Heart left ventricle (tissue), 16 donors: ENCODE measurements at regions not wholly inside any gene's neighbourhood (a gene's known extent, or its start where the extent isn't known, plus 50 kb on each side); places are given as distances from the start of the nearest gene placed in this dataset.
"Not testable (repeated sequence)": the region's sequence is repeated elsewhere in the genome, so short reads cannot be mapped to it uniquely, and the experiment has no call there.

ENCODE experiments used
- ATAC-seq, 4 donors: fragments of 200-7000 bp; cut with Tn5 transposase; one replicate each; pipeline ENCODE4 v1.9.1; 2020 to 2022; ENCODE audit warnings: moderate library complexity in 4 of 4, mild to moderate bottlenecking in 3 of 4, moderate number of reproducible peaks in 1 of 4
- DNase-seq, 5 donors: peaks; one replicate each; pipeline ENCODE4 v3.0.0-alpha.2; 2020
- H3K27ac ChIP-seq, 12 donors: fragments of 200-600 bp; sonication (generic) in 4 of 12; one replicate each; pipeline versions ENCODE4 v1.5.0 to v1.8.0; 2016 to 2022; ENCODE audit warnings: mild to moderate bottlenecking in 2 of 12
- H3K27me3 ChIP-seq, 9 donors: fragments of 200-600 bp; sonication (generic) in 2 of 9; one replicate each; pipeline versions ENCODE4 v1.5.1 to v1.8.0; 2016 to 2022; ENCODE audit warnings: mild to moderate bottlenecking in 3 of 9
- H3K36me3 ChIP-seq, 9 donors: fragments of 200-600 bp; sonication (generic) in 2 of 9; one replicate each; pipeline versions ENCODE4 v1.5.0 to v1.8.0; 2018 to 2022; ENCODE audit warnings: mild to moderate bottlenecking in 2 of 9
- H3K4me1 ChIP-seq, 12 donors: fragments of 200-600 bp; sonication (generic) in 4 of 12; one replicate each; pipeline versions ENCODE4 v1.5.0 to v1.8.0; 2016 to 2022; ENCODE audit warnings: mild to moderate bottlenecking in 3 of 12
- H3K4me3 ChIP-seq, 12 donors: fragments of 200-600 bp; sonication (generic) in 4 of 12; one replicate each; pipeline versions ENCODE4 v1.5.0 to v1.8.0; 2017 to 2022; ENCODE audit warnings: mild to moderate bottlenecking in 9 of 12, moderate library complexity in 4 of 12
- H3K9me3 ChIP-seq, 12 donors: fragments of 200-600 bp; sonication (generic) in 4 of 12; one replicate each; pipeline versions ENCODE4 v1.5.0 to v1.8.0; 2016 to 2022; ENCODE audit warnings: mild to moderate bottlenecking in 1 of 12
- POLR2A ChIP-seq, 2 donors: fragments of 450-650 bp; IDR thresholded peaks; one replicate each; pipeline ENCODE4 v1.6.1; 2017; ENCODE audit warnings: antibody characterized with exemption in 2 of 2, mild to moderate bottlenecking in 2 of 2, moderate library complexity in 2 of 2
- WGBS, 4 donors: extraction: QIAGEN DNeasy Blood & Tissue Kit in 2 of 4; methylation state at CpG; one replicate each; pipeline versions ENCODE4 v1.1.5 to v1.1.7; 2013 to 2018; 5-methylcytosine and 5-hydroxymethylcytosine counted together
- intact Hi-C, 10 donors: fragments of 100-400 bp; cut with DNase I; formaldehyde crosslinking; loops; one replicate each; pipeline versions ENCODE4 v1.11.1 to v1.14.2; 2022
- TF ChIP-seq, protein P1 (sequence below), 12 donors: fragments of 200-600 bp; sonication (generic) in 4 of 12; IDR thresholded peaks; one replicate each; pipeline versions ENCODE4 v1.5.0 to v1.8.0; 2018 to 2022; ENCODE audit warnings: antibody characterized with exemption in 12 of 12, mild to moderate bottlenecking in 5 of 12
- donor health status: ischemic (EF 13 %, LVEDD 7.1; RV severe dilation, severe dysfunction).
- donor health status: healthy with polysubstance abuse.
- donor health status: DM: no; HTN: yes; CAD: no.
- donor health status: DM: no; HTN: no; CAD: no.
- donor health status: ischemic (EF 25% LVEDD 6.9; RV normal size, moderate dysfunction).
- donor health status: ischemic (EF 25% LVEDD 5.7; RV mildly dilated, moderate dysfunction).
- donor health status: healthy.
- donor health status: DM: yes; HTN: yes; CAD: no.
- donor health status: ischemic (EF 35%, LVEDD 5.7; RV mildly dilated, moderate dysfunction).
- donor health status: nonischemic (EF 11% LVEDD 7.7; RV severe dilation, severe dysfunction).
- donor health status: DM: yes; HTN: yes; CAD: no.
- donor health status: PGD.
- donor health status: ischemic (EF 29% LVEDD 5.4; RV normal size, mild dysfunction).
- donor health status: nonischemic (EF 23%, LVEDD 6.1; RV moderate dilation, normal function).

DNA sequence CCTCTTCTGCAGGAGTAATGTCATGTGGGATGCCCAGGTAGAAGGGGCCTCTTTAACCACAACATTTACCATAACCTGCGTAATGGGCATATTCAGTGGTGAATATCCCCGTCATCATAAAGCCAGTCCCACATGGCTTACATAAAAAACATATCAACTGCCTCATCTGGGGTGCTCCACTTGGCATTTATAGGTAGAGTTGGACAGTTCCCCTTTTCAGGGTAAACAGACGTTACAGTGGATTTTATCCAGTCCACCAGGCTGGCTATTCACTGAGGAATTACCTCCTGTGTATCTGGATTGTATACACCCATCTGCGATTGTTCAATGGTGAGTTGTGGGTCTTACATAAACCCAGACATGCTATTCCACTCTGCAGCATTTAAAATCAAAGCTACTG, 70.7 kb upstream of the ANKRD17 start:
- no peaks in the 10 kb centered on the region for H3K27me3 ChIP-seq
- no peaks in the 10 kb centered on the region for H3K36me3 ChIP-seq
- H3K9me3 ChIP-seq, result peaks cover 0 to 11% (median 0%) of the 10 kb centered on the region in 12 donors
- WGBS, 4 donors, result 84 to 89% (median 87%) methylated on average over 4 of the region's 4 CpGs
- no peaks in the 10 kb centered on the region for H3K4me1 ChIP-seq
- TF ChIP-seq POLR2A (IDR thresholded peaks at IDR 0.05), result no peak
- TF ChIP-seq, protein P1, sequence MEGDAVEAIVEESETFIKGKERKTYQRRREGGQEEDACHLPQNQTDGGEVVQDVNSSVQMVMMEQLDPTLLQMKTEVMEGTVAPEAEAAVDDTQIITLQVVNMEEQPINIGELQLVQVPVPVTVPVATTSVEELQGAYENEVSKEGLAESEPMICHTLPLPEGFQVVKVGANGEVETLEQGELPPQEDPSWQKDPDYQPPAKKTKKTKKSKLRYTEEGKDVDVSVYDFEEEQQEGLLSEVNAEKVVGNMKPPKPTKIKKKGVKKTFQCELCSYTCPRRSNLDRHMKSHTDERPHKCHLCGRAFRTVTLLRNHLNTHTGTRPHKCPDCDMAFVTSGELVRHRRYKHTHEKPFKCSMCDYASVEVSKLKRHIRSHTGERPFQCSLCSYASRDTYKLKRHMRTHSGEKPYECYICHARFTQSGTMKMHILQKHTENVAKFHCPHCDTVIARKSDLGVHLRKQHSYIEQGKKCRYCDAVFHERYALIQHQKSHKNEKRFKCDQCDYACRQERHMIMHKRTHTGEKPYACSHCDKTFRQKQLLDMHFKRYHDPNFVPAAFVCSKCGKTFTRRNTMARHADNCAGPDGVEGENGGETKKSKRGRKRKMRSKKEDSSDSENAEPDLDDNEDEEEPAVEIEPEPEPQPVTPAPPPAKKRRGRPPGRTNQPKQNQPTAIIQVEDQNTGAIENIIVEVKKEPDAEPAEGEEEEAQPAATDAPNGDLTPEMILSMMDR (IDR thresholded peaks at IDR 0.05), result no peak
- H3K4me3 ChIP-seq, result no peak overlapping the region
- no peak overlapping the region for H3K27ac ChIP-seq
- no peak for ATAC-seq
- no peak for DNase-seq
- intact Hi-C loops, result no loop called here

DNA sequence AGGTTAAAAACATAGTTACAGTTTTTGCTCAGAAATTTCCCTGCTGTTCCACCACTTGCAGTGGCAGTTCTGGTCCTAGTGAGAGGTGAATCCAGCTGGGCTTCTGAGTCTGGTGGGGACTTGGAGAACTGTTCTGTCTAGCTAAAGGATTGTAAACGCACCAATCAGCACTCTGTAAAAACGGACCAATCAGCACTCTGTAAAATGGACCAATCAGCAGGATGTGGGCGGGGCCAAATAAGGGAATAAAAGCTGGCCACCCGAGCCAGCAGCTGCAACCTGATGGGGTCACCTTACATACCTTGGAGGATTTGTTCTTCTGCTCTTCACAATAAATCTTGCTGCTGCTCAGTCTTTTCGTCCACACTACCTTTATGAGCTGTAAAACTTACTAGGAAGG, 67.2 kb upstream of the ANKRD17 start:
- H3K4me1 ChIP-seq, H3K36me3 ChIP-seq, intact Hi-C loops, DNase-seq, ATAC-seq, H3K27ac ChIP-seq, H3K27me3 ChIP-seq, H3K4me3 ChIP-seq: not testable (repeated sequence)
- 75 to 83% (median 81%) methylated on average over 5 of the region's 5 CpGs for WGBS, 4 donors
- peaks cover 0 to 34% (median 6%) of the 10 kb centered on the region in 12 donors for H3K9me3 ChIP-seq

DNA sequence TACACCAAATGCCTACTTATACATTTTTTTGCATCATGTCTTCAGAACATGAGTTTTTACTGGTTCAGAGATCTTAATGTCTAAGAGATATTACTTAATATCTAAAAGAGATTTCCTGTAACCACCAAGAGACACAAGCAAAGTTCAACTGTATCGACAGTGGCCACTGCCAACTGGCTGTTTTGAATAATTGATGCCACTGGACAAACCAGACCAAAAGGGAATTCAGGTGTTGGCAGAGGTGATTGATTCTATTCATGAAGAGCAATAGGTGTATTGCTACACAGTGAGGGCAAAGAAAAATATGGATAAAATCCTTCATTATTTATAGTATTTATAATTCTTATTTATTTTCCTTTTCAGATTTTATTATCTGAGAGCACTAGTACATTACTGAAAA, 58.5 kb upstream of the ANKRD17 start:
- Histone ChIP-seq H3K27me3 (no peaks in the 10 kb centered on the region), H3K27ac (no peak overlapping the region), H3K4me1 (no peaks in the 10 kb centered on the region), H3K36me3 (no peaks in the 10 kb centered on the region), H3K4me3 (no peak overlapping the region), H3K9me3 (peaks cover 0 to 17% (median 1%) of the 10 kb centered on the region in 12 donors)
- intact Hi-C loops, result loop anchor here in 6 of 10 donors (10.0 kb wide), 2 partner anchors 338 to 818 kb away; no protein-coding TSS in a partner anchor
- TF ChIP-seq, protein P1 (IDR thresholded peaks at IDR 0.05), result no peak
- TF ChIP-seq POLR2A (IDR thresholded peaks at IDR 0.05), result no peak
- 84 to 96% (median 90%) methylated on average over 1 of the region's 1 CpG for WGBS, 4 donors
- no peak for DNase-seq
- ATAC-seq, result no peak

DNA sequence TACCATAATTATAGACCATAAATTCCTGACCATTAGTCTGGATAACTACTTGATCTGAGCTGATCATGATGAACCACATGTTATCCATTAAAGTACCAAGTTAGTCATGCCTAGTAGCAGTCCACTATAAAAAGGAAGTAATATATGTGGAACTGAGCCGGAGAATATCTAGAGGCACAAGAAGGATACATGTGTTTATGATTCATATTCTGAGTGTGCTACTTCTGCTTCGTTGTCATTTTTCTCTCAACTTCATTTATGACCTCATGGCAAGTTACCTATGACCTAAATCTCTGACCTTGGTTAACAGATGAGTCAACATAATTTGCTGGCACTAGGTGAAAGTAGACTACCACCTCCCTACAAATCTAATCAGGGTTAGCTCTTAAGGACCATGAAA, 56.5 kb upstream of the ANKRD17 start:
- Histone ChIP-seq H3K9me3 (peaks cover 0 to 7% (median 0%) of the 10 kb centered on the region in 12 donors), H3K4me1 (no peaks in the 10 kb centered on the region), H3K4me3 (no peak overlapping the region), H3K36me3 (no peaks in the 10 kb centered on the region), H3K27ac (no peak overlapping the region), H3K27me3 (no peaks in the 10 kb centered on the region)
- TF ChIP-seq POLR2A (IDR thresholded peaks at IDR 0.05), result no peak
- TF ChIP-seq, protein P1 (IDR thresholded peaks at IDR 0.05), result no peak
- no peak for DNase-seq
- intact Hi-C loops, result loop anchor here in 6 of 10 donors (10.0 kb wide), 2 partner anchors 340 to 820 kb away; no protein-coding TSS in a partner anchor
- 74 to 85% (median 80%) methylated on average over 2 of the region's 2 CpGs for WGBS, 4 donors
- ATAC-seq, result no peak

DNA sequence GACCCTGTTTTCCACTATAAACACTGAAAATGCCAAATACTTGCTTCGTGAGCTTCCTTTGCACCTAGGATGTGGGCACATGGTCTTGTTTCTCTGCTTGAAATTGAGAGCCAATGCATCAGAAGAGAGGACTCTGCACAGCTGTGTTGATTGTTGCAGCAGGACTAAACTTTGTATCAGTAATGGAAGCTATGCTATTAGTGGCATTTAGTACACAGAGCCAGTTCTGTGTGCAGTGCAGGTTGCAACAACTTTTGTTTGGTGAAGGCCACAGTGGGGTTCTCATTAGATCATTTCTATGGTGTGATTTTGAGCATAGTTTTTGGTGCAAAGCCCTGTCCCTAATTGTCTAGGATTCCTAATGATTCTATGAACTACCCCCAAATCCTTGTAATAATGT, 54.4 kb upstream of the ANKRD17 start:
- Histone ChIP-seq H3K4me3 (no peak overlapping the region), H3K27ac (no peak overlapping the region), H3K4me1 (no peaks in the 10 kb centered on the region), H3K27me3 (no peaks in the 10 kb centered on the region), H3K9me3 (peaks cover 0 to 8% (median 0%) of the 10 kb centered on the region in 12 donors), H3K36me3 (no peaks in the 10 kb centered on the region)
- ATAC-seq (no peak), DNase-seq (no peak)
- WGBS, 4 donors, result 58 to 75% (median 74%) methylated on average over 1 of the region's 1 CpG
- intact Hi-C loops, result loop anchor here in 9 of 10 donors (5.0 to 10.0 kb wide), 4 partner anchors 339 to 822 kb away; no protein-coding TSS in a partner anchor
- TF ChIP-seq, protein P1 (IDR thresholded peaks at IDR 0.05), result no peak
- TF ChIP-seq POLR2A (IDR thresholded peaks at IDR 0.05), result no peak
